ENCODE measurements at regions not wholly inside any gene's neighbourhood (a gene's known extent, or its start where the extent isn't known, plus 50 kb on each side); places are given as distances from the start of the nearest gene placed in this dataset.
"Not testable (repeated sequence)": the region's sequence is repeated elsewhere in the genome, so short reads cannot be mapped to it uniquely, and the experiment has no call there.

DNA sequence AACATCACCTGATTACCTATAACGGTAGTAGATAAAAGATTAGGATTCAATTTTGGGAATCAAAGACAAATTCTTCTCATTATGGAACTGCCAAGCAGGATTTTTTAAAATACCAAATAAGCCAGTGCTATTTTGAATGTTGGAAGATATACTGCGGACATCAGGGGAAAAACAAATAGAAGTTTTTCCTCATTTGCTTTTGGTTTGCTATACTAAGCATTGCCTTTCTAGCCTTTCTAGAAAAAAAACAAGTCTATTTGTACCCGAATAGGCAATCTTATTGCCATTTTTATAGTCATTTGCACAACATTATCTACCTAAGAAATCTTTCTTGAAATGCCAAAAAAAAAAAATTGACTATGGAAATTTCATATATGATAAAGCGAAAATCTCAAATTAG, 379.5 kb downstream of the CDH10 start:
- Histone ChIP-seq H3K4me1 (no peaks in the 10 kb centered on the region), H3K27ac (no peak overlapping the region), H3K36me3 (no peaks in the 10 kb centered on the region), H3K4me3 (no peak overlapping the region), H3K27me3 (no peaks in the 10 kb centered on the region), H3K9me3 (no peaks in the 10 kb centered on the region)
- WGBS, 2 donors: 76 to 90% methylated on average over 4 of the region's 4 CpGs
- DNase-seq (no peak), ATAC-seq (ENCODE audit: low FRiP score in 2 of 2) (no peak)
- TF ChIP-seq EP300 (IDR thresholded peaks at IDR 0.05) (no peak), POLR2AphosphoS5 (IDR thresholded peaks at IDR 0.05) (no peak), POLR2A (IDR thresholded peaks at IDR 0.05) (no peak)
- TF ChIP-seq, protein P1, sequence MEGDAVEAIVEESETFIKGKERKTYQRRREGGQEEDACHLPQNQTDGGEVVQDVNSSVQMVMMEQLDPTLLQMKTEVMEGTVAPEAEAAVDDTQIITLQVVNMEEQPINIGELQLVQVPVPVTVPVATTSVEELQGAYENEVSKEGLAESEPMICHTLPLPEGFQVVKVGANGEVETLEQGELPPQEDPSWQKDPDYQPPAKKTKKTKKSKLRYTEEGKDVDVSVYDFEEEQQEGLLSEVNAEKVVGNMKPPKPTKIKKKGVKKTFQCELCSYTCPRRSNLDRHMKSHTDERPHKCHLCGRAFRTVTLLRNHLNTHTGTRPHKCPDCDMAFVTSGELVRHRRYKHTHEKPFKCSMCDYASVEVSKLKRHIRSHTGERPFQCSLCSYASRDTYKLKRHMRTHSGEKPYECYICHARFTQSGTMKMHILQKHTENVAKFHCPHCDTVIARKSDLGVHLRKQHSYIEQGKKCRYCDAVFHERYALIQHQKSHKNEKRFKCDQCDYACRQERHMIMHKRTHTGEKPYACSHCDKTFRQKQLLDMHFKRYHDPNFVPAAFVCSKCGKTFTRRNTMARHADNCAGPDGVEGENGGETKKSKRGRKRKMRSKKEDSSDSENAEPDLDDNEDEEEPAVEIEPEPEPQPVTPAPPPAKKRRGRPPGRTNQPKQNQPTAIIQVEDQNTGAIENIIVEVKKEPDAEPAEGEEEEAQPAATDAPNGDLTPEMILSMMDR (IDR thresholded peaks at IDR 0.05): no peak

DNA sequence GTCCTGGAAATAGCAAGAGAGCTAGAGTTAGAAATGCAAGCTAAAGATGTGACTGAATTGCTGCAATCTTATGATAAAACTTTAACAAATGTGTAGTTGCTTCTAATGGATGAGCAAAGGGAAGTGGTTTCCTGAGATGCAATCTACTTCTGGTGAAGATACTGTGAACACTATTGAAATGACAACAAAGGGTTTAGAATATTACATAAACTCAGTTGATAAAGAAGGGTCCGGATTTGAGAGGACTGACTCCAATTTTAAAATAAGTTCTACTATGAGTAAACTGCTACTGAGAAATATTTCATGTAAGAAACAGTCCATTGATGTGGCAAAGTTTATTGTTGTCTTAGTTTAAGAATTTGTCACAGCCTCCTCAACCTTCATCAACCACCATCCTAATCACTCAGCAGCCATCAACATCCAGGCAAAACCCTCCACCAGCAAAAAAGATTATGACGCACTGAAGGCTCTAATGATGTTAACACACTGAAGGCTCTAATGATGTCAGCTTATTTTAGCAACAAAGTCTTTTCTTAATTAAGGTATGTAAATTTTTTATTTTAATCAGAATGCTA, 376.2 kb downstream of the CDH10 start:
- TF ChIP-seq POLR2AphosphoS5 (IDR thresholded peaks at IDR 0.05): no peak
- TF ChIP-seq, protein P1 (IDR thresholded peaks at IDR 0.05): no peak
- TF ChIP-seq EP300 (IDR thresholded peaks at IDR 0.05): no peak
- no peak for TF ChIP-seq POLR2A (IDR thresholded peaks at IDR 0.05)
- Histone ChIP-seq H3K27ac (no peak overlapping the region), H3K9me3 (no peaks in the 10 kb centered on the region), H3K4me3 (no peak overlapping the region), H3K36me3 (no peaks in the 10 kb centered on the region), H3K27me3 (no peaks in the 10 kb centered on the region), H3K4me1 (no peaks in the 10 kb centered on the region)
- ATAC-seq (ENCODE audit: low FRiP score in 2 of 2): no peak
- 77 to 91% methylated on average over 2 of the region's 2 CpGs for WGBS, 2 donors
- DNase-seq: no peak

DNA sequence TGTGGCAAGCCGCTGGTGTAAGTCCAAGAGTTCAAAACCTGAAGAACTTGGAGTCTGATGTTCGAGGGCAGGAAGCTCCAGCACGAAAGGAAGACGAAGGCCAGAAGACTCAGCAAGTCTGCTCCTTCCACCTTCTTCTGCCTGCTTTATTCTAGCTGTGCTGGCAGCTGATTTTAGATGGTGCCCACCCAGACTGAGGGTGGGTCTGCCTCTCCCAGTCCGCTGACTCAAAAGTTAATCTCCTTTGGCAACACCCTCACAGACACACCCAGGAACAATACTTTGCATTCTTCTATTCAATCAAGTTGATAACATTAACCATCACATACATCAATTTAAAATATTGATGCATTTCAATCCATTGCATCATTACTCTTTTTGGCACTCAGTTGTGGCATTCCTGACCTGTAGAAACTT, 373.1 kb downstream of the CDH10 start:
- not testable (repeated sequence) for ATAC-seq (ENCODE audit: low FRiP score in 2 of 2); DNase-seq; H3K27ac ChIP-seq; H3K27me3 ChIP-seq; H3K36me3 ChIP-seq; H3K9me3 ChIP-seq; H3K4me3 ChIP-seq; H3K4me1 ChIP-seq
- 78 to 90% methylated on average over 5 of the region's 5 CpGs for WGBS, 2 donors

DNA sequence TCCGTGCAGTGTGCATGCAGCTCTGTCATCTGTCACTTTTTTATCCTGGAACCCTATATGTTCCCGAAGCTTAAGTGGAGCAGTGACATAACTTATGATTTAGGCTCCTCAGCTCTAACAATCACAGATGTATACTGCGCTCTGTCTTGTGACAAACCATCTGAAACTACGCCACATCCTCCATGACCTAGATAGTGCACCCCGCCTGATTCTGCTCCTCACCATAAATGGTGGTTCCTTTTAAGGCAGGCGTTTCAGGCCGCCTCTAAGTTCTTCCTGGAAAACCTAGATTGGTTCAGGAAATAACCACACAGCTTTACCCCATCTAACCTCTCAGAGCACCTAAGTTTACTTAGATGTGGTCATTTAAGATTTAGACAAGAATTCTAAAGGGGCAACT, 372.0 kb downstream of the CDH10 start:
- ATAC-seq (ENCODE audit: low FRiP score in 2 of 2): no peak
- Histone ChIP-seq H3K4me3 (no peak overlapping the region), H3K4me1 (no peaks in the 10 kb centered on the region), H3K27ac (no peak overlapping the region), H3K9me3 (no peaks in the 10 kb centered on the region), H3K27me3 (no peaks in the 10 kb centered on the region), H3K36me3 (no peaks in the 10 kb centered on the region)
- DNase-seq: no peak
- TF ChIP-seq POLR2A (IDR thresholded peaks at IDR 0.05) (no peak), POLR2AphosphoS5 (IDR thresholded peaks at IDR 0.05) (no peak)
- WGBS, 2 donors: 86 to 88% methylated on average over 7 of the region's 7 CpGs

DNA sequence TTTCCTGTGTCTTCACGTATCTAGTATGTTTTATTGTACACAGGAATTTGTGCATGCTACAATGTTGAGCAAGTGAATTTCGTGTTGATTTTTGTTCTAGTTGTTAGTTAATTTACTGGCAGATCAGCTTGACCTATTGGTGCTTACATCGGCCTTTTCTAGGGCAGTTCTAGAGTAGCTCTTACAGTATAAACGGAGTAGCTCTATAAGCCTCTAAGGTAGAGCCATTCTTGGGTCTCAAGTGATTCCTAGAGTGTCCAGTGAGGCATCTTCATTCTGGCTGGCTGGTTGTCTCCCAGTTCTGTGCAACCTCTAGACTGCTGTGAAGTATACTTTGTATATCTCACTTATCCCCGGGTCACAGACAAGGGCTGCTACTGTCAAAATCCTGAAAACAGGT, 364.6 kb downstream of the CDH10 start:
- 73 to 76% methylated on average over 5 of the region's 5 CpGs for WGBS, 2 donors
- H3K4me3 ChIP-seq: no peak overlapping the region

DNA sequence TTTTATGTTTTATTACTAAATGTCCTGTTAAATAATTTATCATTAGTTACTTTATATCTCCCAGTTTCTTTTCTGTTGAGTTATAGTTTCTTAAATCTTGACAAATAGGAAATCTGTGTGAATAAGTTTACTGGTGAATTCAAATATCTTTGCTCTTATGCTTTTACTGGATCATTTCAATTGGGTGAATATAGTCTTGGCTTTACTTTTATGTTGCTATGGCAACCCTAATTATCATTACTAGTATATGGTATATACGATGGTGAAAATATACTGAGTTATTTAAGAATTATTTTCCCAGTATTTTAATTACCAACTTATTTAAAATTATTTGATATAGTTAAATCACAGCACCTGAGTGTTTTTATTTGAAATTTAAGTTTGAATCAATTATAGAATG, 363.0 kb downstream of the CDH10 start:
- DNase-seq (no peak), ATAC-seq (ENCODE audit: low FRiP score in 2 of 2) (no peak)
- Histone ChIP-seq H3K27me3 (no peaks in the 10 kb centered on the region), H3K4me1 (no peaks in the 10 kb centered on the region), H3K27ac (no peak overlapping the region), H3K4me3 (no peak overlapping the region), H3K36me3 (no peaks in the 10 kb centered on the region), H3K9me3 (no peaks in the 10 kb centered on the region)
- no peak for TF ChIP-seq POLR2AphosphoS5 (IDR thresholded peaks at IDR 0.05)
- TF ChIP-seq, protein P1 (IDR thresholded peaks at IDR 0.05): no peak
- TF ChIP-seq EP300 (IDR thresholded peaks at IDR 0.05): no peak
- TF ChIP-seq POLR2A (IDR thresholded peaks at IDR 0.05): no peak
- WGBS, 2 donors: 35 to 72% methylated on average over 1 of the region's 1 CpG

More for the DNA sequence above, 364.6 kb downstream of the CDH10 start:
- Histone ChIP-seq H3K27me3 (no peaks in the 10 kb centered on the region), H3K4me1 (no peaks in the 10 kb centered on the region), H3K9me3 (no peaks in the 10 kb centered on the region), H3K27ac (no peak overlapping the region), H3K36me3 (no peaks in the 10 kb centered on the region)
- ATAC-seq (ENCODE audit: low FRiP score in 2 of 2) (no peak), DNase-seq (no peak)
- no peak for TF ChIP-seq POLR2A (IDR thresholded peaks at IDR 0.05)
- no peak for TF ChIP-seq EP300 (IDR thresholded peaks at IDR 0.05)

Measured in upper lobe of left lung (tissue), 6 donors.